Activated CD8-positive, alpha-beta memory T cell treated with anti-CD3 and anti-CD28 coated beads for 48 hours (primary cell): ENCODE measurements at regions not wholly inside any gene's neighbourhood (a gene's known extent, or its start where the extent isn't known, plus 50 kb on each side); places are given as distances from the start of the nearest gene placed in this dataset.

Experiments used
- DNase-seq, 3 experiments: peaks; one replicate each; pipeline ENCODE4 v3.0.0-alpha.2; 2020; ENCODE audit warnings: low read depth in 2 of 3, low spot score in 2 of 3

DNA sequence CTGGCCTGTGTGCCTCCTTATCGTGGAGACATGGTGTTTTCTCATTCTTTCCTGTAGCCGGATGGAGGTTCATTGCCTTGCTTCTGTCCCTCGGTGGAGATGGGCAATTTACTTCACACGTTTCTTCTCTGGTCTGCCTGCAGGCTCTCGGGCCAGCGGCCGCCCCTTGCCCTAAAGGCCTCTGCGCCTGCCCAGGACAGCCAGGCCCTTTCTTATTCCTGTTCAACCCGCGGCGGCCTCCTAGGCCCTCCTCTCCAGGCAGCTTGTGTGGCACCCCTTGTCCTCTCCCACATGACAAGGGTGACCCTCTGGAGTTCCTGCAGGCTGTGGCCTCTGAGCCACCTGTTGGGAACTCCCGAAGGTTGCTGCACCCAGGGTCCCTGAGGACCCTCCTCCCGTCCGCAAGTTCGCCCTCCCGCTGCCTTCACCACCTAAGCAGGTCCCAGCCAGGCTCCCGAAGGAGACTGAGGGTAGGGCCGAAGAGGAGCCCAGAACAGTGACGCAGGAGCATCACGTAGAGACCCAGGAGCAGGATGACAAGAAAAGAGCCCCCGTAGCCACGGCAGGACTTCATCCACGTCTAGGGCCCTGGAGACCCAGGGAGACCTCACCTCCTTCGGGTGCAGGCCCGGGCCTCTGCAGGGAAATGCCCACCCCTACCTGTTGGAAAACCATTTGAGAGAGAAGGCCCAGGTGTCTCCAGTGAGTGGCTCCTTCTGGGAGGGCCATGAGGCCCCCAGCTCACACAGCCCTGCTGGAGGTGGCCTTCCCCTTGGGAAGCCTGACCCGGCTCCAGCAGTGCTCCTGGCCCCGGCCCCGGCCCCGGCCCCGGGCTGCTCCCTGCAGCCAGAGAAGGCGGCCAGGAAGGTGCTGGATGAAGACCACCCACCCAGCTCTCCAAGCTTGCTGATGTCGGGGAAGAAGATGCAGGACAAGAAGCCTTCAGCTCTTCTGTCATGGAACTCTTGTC lies 291.4 kb downstream of the TLE4 start:
- DNase-seq = no peak

DNA sequence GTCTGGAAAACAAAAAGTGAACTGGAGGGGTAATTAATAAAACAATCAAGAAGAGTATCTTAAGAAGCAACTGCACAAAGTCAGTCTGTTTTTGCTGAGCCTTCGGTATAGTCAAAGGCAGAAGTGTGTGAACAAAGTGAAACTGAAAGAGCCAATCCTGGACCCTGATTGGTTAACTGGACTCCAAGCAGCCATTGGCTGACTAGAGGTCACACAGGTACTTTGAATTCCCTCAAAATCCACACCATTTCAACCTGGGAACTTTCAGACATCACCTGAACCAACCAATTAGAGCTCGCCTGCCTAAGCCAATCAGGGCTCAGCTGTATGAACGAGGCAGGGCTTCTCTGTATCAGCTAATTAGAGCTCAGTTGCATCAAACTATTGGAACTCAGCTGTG lies 286.7 kb downstream of the TLE4 start:
- no peak for DNase-seq

GRCh38 chr9:79857188-79857587 lies 285.4 kb downstream of the TLE4 start:
- no peak for DNase-seq

DNA sequence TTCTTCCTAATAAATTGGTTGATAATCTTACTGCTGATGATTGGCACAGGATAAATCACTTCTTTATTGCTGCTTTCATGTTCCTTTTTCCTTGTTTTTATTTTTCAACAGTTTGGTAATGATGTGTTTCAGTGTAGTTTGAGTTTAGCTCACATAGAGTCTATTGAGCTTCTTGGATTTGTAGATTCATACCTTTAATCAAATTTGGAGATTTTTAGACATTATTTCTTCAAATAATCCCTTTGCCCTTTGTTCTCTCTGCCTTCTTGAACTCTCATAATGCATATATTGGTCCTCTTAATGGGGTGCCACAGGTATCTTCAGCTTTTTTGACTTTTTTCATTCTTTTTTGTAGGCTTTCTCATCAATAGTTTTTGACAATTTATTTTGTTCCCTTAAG lies 275.3 kb downstream of the TLE4 start:
- no peak for DNase-seq

GRCh38 chr9:79829566-79830302 lies 258.0 kb downstream of the TLE4 start:
- DNase-seq = no peak

- DNase-seq = no peak
Observed at GRCh38 chr9:79824265-79824664, 252.5 kb downstream of the TLE4 start.

DNA sequence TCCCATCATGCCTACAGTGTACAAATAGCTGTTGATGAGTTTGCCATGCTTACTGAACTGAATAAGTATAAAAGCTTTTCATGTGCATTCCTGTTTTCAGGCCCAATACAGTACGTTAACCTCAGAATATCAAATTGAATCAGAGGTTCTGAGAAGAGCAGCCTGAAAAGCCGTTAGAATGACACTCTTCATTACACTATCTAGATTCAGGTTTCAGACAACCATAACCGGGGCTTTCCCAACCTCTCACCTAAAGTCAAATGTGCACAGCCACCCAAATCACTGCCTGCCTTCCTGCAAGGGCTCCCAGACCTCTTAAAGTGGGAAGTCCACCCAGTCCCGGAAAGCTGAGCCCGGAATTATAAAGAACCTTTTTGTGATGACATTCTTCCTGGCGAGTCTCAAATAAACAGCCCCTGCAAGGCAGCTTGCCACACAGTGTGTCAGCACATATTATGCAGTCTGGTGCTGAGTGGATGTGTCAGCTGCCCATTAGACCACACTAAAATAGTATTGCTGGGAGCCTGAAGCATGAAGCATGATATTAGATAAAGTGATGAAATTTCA lies 245.8 kb downstream of the TLE4 start:
- no peak for DNase-seq

DNA sequence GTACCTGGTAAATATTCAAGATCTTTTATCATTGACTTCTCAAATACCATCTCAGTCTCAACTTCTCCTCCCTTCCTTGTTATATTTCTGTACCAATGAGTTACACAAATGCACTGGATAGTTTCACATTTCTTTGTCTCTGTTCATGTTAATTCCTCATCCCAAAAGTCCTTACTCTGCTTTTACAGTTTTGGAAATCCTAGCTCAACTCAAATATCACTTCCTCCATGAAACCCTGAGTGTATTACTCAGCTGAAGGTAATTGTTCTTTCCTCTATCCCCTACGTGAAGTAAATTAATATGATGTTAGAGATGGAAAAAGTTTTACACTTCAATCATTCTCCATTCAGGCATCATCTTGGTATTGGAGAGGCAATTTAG lies 241.5 kb downstream of the TLE4 start:
- DNase-seq = no peak

- no peak for DNase-seq
Observed at GRCh38 chr9:79812507-79813257, 240.9 kb downstream of the TLE4 start.

DNA sequence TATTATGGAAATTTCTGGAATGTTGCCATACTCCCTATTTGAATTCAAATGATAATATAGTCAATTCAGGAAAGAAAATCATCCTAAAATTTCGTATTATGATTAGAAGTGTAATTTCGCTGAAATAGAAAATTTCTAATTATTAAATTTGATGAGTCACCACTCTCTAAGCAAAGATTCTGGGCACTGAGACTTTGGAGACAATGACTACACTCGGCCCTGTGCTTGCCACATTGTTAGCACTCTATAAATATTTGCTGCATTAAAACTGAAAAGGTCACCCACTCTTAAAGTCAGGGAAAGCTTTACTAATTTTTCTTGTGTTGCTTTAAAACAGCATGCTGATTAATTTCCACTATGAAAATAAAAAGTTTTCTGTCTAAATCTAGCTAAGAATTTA lies 240.3 kb downstream of the TLE4 start:
- no peak for DNase-seq

DNA sequence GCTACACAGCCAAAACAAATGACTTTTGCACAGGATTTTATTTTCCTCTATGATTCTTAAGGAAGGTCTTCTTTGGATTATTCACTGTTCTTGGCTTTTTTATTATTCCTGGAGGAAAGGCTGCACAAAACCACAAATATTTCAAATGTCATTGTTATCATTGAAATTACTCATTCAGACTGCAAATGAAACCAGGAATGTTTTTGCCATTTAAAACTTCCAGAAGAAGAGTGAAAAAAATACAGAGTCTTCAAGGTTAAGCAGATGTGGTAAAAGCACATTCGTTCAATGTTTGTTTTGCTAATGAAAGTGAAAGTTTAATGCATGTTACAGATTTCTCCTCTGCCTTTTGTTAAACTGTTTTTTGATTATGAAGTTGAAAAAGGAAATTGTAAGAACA lies 238.2 kb downstream of the TLE4 start:
- no peak for DNase-seq

GRCh38 chr9:79809316-79809876 lies 237.6 kb downstream of the TLE4 start:
- no peak for DNase-seq

DNA sequence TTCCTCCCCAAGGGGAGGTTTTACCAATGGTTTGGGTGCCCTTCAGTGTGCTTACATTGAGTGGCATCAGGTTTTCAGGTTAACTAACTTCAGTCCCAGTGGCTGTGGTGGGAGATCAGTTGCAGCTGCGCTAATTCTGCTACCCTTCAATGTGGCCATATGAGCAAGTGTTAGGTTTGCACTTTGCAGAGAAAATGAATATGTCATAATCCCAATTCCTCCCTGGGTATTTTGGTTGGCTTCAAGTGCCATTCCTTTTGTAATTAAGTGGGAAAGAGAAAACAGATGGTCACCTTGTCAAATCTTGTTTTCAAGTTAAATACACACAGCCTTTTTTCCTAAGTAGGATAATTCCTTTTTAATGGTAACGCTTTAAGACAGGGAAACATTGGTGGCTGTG lies 236.2 kb downstream of the TLE4 start:
- no peak for DNase-seq

GRCh38 chr9:79806086-79806485 lies 234.3 kb downstream of the TLE4 start:
- DNase-seq = no peak

GRCh38 chr9:79801459-79801858 lies 229.7 kb downstream of the TLE4 start:
- DNase-seq = no peak

DNA sequence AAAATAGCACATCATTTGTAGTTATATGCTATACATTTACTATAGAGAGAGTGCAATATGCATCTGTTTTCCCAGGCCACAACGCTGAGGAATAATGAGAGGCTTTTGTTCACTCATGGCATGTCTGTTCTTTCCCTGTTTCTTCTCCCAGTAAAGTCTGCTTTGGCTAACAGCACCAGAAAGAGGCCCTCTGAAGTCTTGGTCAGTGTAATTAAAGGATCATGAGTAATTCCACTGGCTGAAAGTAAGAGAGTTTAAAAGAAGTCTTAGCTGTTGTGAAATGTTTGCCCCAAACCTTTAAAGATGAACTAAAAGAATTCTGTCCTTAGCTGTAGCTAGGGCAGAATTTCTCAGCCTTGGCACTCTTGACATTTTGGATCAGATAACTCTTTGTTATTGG lies 228.8 kb downstream of the TLE4 start:
- DNase-seq = no peak

DNA sequence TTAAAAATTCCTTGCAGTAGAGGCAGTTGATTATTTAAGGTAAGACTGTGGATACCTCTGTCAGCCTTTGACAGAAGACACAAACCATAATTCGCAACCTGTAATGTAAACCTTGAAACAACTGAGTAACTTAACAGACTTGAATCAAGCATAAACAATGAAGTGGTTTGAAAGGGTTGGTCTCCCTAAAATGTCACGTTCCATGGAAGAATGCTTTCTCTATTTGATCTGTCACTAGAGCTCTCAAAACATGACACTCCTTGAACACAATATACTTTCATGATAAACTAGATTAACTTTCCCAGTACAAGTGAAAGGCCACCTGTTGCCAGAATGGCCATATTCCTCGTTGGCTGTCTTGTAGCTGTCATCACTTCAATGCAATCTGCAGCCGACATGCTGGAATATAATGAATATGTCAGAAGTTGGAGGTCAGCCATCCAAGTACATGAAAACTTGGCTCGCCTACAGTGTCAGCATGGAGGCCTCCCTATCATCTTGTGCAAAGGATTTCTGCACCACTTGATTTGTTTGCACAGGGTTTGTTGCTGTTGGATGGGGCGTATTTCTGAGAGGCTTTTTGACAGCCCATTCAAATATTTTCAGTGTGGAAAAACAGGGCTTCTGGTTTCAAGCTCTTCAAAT lies 228.0 kb downstream of the TLE4 start:
- DNase-seq = no peak

GRCh38 chr9:79798450-79798849 lies 226.7 kb downstream of the TLE4 start:
- no peak for DNase-seq

DNA sequence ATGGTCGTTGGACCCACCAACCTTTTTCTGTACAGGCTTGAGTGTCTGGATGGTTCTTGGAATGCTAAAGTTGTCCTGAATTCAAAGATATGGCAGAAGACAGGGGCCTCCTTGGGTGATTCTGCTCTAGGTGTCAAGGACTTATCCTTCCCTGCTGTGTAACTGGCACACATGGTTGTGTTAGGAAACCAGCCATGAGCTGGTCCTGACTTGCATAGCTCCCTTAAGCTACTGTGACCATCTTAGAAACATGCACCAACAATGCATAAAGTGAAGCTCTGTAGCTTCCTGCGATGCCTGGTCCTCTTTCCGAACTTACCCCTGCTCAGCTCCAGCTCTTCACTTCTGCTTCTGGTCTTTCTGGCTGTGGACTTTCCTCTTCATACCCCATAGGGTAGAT lies 224.6 kb downstream of the TLE4 start:
- DNase-seq = no peak

DNA sequence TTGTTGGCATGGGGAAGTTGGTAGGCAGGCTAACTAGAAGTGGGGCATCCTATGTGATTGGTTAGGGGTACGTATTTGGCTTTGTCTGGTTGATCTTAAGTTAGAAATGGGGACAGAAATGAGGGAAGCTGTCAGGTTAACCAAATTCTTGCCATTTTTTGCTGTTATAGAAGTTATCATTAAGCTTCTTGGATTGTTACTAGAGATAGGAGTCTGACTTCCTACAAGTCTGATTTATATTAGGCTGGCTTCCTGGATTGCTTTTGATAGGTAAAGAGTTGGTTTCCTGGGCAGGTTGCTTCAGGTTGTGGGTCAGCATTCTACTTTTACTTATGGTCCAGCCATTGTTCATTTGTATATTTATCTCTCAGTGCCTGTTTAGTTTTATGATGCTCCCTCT lies 216.9 kb downstream of the TLE4 start:
- DNase-seq = no peak

DNA sequence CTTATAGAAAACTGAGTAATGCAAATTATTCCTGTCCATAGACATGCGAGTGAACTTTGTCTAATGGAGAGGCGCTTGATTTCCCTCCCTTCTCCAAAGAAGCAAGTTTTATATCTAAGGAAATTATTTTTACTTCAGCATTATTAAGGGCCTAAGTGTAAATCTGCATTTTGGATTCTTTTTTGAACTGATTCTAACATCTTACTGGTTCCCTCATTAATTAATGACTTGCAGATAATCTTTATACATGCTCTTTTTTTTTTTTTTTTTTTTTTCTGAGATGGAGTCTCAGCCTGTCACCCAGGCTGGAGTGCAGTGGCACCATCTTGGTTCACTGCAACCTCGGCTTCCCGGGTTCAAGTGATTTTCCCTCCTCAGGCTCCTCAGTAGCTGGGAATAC lies 209.5 kb downstream of the TLE4 start:
- no peak for DNase-seq
